D721Med (cell line): ENCODE measurements at regions not wholly inside any gene's neighbourhood (a gene's known extent, or its start where the extent isn't known, plus 50 kb on each side); places are given as distances from the start of the nearest gene placed in this dataset.

Experiments
- DNase-seq: peaks from one replicate; pipeline ENCODE4 v3.0.0; 2011; ENCODE audit warnings: low spot score; ENCODE audit not compliant: insufficient read length
- FAIRE-seq: peaks from 2 replicates; lab custom pipeline; 2011; peaks lifted over from hg19 to GRCh38; lab: Jason Lieb, UNC
- TF ChIP-seq, protein P1 (sequence below): IDR thresholded peaks from 2 replicates; pipeline ENCODE4 v1.5.1; 2012; ENCODE audit warnings: mild to moderate bottlenecking, control low read depth; ENCODE audit not compliant: insufficient read depth; ENCODE audit errors: missing control alignments

- TF ChIP-seq, protein P1, sequence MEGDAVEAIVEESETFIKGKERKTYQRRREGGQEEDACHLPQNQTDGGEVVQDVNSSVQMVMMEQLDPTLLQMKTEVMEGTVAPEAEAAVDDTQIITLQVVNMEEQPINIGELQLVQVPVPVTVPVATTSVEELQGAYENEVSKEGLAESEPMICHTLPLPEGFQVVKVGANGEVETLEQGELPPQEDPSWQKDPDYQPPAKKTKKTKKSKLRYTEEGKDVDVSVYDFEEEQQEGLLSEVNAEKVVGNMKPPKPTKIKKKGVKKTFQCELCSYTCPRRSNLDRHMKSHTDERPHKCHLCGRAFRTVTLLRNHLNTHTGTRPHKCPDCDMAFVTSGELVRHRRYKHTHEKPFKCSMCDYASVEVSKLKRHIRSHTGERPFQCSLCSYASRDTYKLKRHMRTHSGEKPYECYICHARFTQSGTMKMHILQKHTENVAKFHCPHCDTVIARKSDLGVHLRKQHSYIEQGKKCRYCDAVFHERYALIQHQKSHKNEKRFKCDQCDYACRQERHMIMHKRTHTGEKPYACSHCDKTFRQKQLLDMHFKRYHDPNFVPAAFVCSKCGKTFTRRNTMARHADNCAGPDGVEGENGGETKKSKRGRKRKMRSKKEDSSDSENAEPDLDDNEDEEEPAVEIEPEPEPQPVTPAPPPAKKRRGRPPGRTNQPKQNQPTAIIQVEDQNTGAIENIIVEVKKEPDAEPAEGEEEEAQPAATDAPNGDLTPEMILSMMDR = no peak
These were observed 178.2 kb upstream of the KLF6 start for GRCh38 chr10:3963191-3963673.

GRCh38 chr10:3961082-3961481, 176.1 kb upstream of the KLF6 start:
- no peak for DNase-seq
- TF ChIP-seq, protein P1 = no peak
- FAIRE-seq = no peak

More at GRCh38 chr10:3963191-3963673, 178.2 kb upstream of the KLF6 start:
- FAIRE-seq (no peak), DNase-seq (no peak)

DNA sequence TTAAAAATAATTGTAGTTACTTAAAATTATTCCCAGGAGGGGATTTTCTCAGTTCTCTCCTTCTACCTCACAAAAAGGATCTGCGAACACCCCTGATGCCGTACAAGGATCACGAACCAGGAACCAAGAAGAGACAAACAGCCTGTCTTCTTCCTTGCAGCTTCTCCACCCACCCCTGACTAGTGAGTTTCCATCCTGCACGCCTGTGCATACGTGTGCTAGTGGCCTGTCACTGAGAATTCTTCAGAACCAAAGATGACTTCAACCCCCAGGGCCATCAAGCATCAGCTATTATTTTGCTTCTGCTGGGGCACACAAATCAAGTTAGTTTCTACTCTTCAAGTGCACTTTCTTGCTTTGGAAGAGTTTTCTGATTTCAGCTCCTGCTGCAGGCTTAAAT, 175.5 kb upstream of the KLF6 start:
- TF ChIP-seq, protein P1 = no peak
- DNase-seq (no peak), FAIRE-seq (no peak)

GRCh38 chr10:3959370-3960325, 174.6 kb upstream of the KLF6 start:
- no peak for FAIRE-seq
- no peak for DNase-seq
- TF ChIP-seq, protein P1 = no peak

GRCh38 chr10:3958472-3958996, 173.5 kb upstream of the KLF6 start:
- TF ChIP-seq, protein P1 = no peak
- FAIRE-seq (no peak), DNase-seq (no peak)

DNA sequence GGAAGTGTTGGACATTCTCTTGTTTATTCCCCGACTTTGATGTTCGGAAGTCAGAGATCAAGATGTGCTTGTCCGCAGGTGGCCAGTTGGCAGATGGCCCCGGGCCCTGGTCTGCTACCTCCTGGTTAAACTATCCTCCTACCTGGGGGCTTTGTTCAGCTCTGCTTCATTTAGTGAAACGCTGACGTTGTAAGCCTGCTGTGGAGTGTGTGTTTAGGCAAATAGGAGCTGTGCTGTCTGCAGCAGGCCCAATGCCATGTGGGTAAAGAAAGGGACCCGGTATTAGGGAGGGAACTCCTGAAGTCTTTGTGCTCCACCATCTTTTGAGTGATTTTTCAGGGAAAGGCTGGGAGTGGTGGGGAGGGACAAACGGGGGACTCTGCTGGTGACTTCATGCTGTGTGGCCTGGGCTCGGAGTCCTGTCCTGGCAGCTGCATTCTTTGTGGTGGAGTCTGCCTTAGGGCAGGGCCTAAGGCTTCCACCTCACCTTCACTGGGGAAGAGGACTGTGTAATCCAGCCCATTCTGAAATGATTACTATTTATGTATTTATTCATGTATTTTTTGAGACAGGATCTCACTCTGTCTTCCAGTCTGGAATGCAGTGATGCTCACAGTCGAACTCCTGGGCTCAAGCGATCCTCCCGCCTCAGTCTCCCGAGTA, 171.1 kb upstream of the KLF6 start:
- FAIRE-seq = no peak
- TF ChIP-seq, protein P1 = no peak
- no peak for DNase-seq
